Mesodermal cell (in vitro differentiated cells): ENCODE measurements at regions not wholly inside any gene's neighbourhood (a gene's known extent, or its start where the extent isn't known, plus 50 kb on each side); places are given as distances from the start of the nearest gene placed in this dataset.

Source experiments
- H3K27ac ChIP-seq: 2 replicates; pipeline ENCODE4 v1.7.0; 2013; ENCODE audit warnings: mild to moderate bottlenecking, low read depth, low read length, moderate library complexity; ENCODE audit not compliant: severe bottlenecking
- H3K36me3 ChIP-seq: 2 replicates; pipeline ENCODE4 v1.7.1; 2013; ENCODE audit warnings: mild to moderate bottlenecking, low read length, moderate library complexity; ENCODE audit not compliant: control insufficient read depth, insufficient read depth
- H3K4me1 ChIP-seq: one replicate; pipeline ENCODE4 v1.7.1; 2013; ENCODE audit warnings: mild to moderate bottlenecking, low read length; ENCODE audit not compliant: insufficient read depth, control insufficient read depth, poor library complexity, severe bottlenecking
- H3K4me3 ChIP-seq: 2 replicates; pipeline ENCODE4 v1.7.0; 2013; ENCODE audit warnings: low read length, control low read depth, mild to moderate bottlenecking; ENCODE audit not compliant: insufficient read depth, poor library complexity, severe bottlenecking; ENCODE audit errors: extremely low read depth
- H3K9me3 ChIP-seq: 2 replicates; pipeline ENCODE4 v1.7.1; 2013; ENCODE audit warnings: mild to moderate bottlenecking, low read length, moderate library complexity; ENCODE audit not compliant: control insufficient read depth
- WGBS, 2 experiments: methylation state at CpG; one replicate each; pipeline ENCODE4 v1.1.5; 2013; ENCODE audit warnings: missing lambda C conversion rate in 2 of 2; ENCODE audit not compliant: insufficient coverage in 2 of 2; 5-methylcytosine and 5-hydroxymethylcytosine counted together

- Histone ChIP-seq H3K4me1 (no peaks in the 10 kb centered on the region), H3K36me3 (no peaks in the 10 kb centered on the region)
- WGBS, 2 experiments = no CpG with 5 or more reads among the region's 1 CpG
These were observed 84.3 kb upstream of the ESR1 start for GRCh38 chr6:151723152-151723551.

GRCh38 chr6:151729829-151730495 lies 77.5 kb upstream of the ESR1 start:
- WGBS, 2 experiments = 84 to 86% methylated on average over 6 of the region's 6 CpGs

More at GRCh38 chr6:151723152-151723551, 84.3 kb upstream of the ESR1 start:
- Histone ChIP-seq H3K27ac (no peak overlapping the region), H3K9me3 (no peaks in the 10 kb centered on the region), H3K4me3 (no peak overlapping the region)

GRCh38 chr6:151730496-151730870 lies 77.0 kb upstream of the ESR1 start:
- Histone ChIP-seq H3K4me1 (no peaks in the 10 kb centered on the region), H3K9me3 (no peaks in the 10 kb centered on the region), H3K27ac (no peak overlapping the region), H3K4me3 (no peak overlapping the region), H3K36me3 (no peaks in the 10 kb centered on the region)
- 100% methylated on average over 1 of the region's 2 CpGs; no CpG with 5 or more reads in 1 of the 2 experiments for WGBS, 2 experiments

More at GRCh38 chr6:151729829-151730495, 77.5 kb upstream of the ESR1 start:
- Histone ChIP-seq H3K4me3 (no peak overlapping the region), H3K36me3 (no peaks in the 10 kb centered on the region), H3K9me3 (no peaks in the 10 kb centered on the region), H3K4me1 (no peaks in the 10 kb centered on the region), H3K27ac (no peak overlapping the region)

GRCh38 chr6:151731313-151731712 lies 76.2 kb upstream of the ESR1 start:
- Histone ChIP-seq H3K9me3 (no peaks in the 10 kb centered on the region), H3K4me1 (no peaks in the 10 kb centered on the region), H3K4me3 (no peak overlapping the region), H3K27ac (no peak overlapping the region), H3K36me3 (no peaks in the 10 kb centered on the region)
- 43 to 81% methylated on average over 1 to 3 of the region's 3 CpGs for WGBS, 2 experiments

GRCh38 chr6:151733680-151734320 lies 73.7 kb upstream of the ESR1 start:
- 100% methylated on average over 1 to 2 of the region's 3 CpGs for WGBS, 2 experiments
- H3K9me3 ChIP-seq = no peaks in the 10 kb centered on the region
- no peaks in the 10 kb centered on the region for H3K4me1 ChIP-seq
- no peak overlapping the region for H3K4me3 ChIP-seq
- H3K36me3 ChIP-seq = no peaks in the 10 kb centered on the region
- no peak overlapping the region for H3K27ac ChIP-seq

- H3K27ac ChIP-seq = no peak overlapping the region
- no peaks in the 10 kb centered on the region for H3K9me3 ChIP-seq
- no peaks in the 10 kb centered on the region for H3K36me3 ChIP-seq
- WGBS, 2 experiments = 100% methylated on average over 2 of the region's 3 CpGs; no CpG with 5 or more reads in 1 of the 2 experiments
- no peak overlapping the region for H3K4me3 ChIP-seq
- no peaks in the 10 kb centered on the region for H3K4me1 ChIP-seq
These were observed 69.2 kb upstream of the ESR1 start for GRCh38 chr6:151738267-151738666.

GRCh38 chr6:151738960-151739359 lies 68.5 kb upstream of the ESR1 start:
- Histone ChIP-seq H3K4me3 (no peak overlapping the region), H3K27ac (no peak overlapping the region), H3K36me3 (no peaks in the 10 kb centered on the region), H3K9me3 (no peaks in the 10 kb centered on the region), H3K4me1 (no peaks in the 10 kb centered on the region)
- 58 to 86% methylated on average over 1 of the region's 1 CpG for WGBS, 2 experiments

- Histone ChIP-seq H3K9me3 (no peaks in the 10 kb centered on the region), H3K4me1 (no peaks in the 10 kb centered on the region), H3K4me3 (no peak overlapping the region), H3K36me3 (no peaks in the 10 kb centered on the region), H3K27ac (no peak overlapping the region)
- WGBS, 2 experiments = 70 to 83% methylated on average over 2 to 4 of the region's 4 CpGs
These were observed 66.7 kb upstream of the ESR1 start for GRCh38 chr6:151740820-151741219.

GRCh38 chr6:151747896-151748295 lies 59.6 kb upstream of the ESR1 start:
- H3K27ac ChIP-seq = no peak overlapping the region
- no peaks in the 10 kb centered on the region for H3K36me3 ChIP-seq
- no peaks in the 10 kb centered on the region for H3K4me1 ChIP-seq
- WGBS, 2 experiments = 100% methylated on average over 1 of the region's 2 CpGs; no CpG with 5 or more reads in 1 of the 2 experiments
- no peaks in the 10 kb centered on the region for H3K9me3 ChIP-seq
- H3K4me3 ChIP-seq = no peak overlapping the region

GRCh38 chr6:151749341-151749740 lies 58.1 kb upstream of the ESR1 start:
- H3K4me3 ChIP-seq = no peak overlapping the region
- H3K27ac ChIP-seq = no peak overlapping the region
- no peaks in the 10 kb centered on the region for H3K4me1 ChIP-seq
- 100% methylated on average over 1 of the region's 2 CpGs; no CpG with 5 or more reads in 1 of the 2 experiments for whole genome bisulfite sequencing, 2 experiments
- H3K36me3 ChIP-seq = no peaks in the 10 kb centered on the region
- H3K9me3 ChIP-seq = no peaks in the 10 kb centered on the region

GRCh38 chr6:151753581-151753980 lies 53.9 kb upstream of the ESR1 start:
- Histone ChIP-seq H3K27ac (no peak overlapping the region), H3K4me1 (no peaks in the 10 kb centered on the region), H3K9me3 (no peaks in the 10 kb centered on the region), H3K4me3 (no peak overlapping the region), H3K36me3 (no peaks in the 10 kb centered on the region)
- WGBS, 2 experiments = 89 to 93% methylated on average over 3 of the region's 4 CpGs
